GM12872 (cell line): ENCODE measurements at regions not wholly inside any gene's neighbourhood (a gene's known extent, or its start where the extent isn't known, plus 50 kb on each side); places are given as distances from the start of the nearest gene placed in this dataset.

Experiments
- CTCF ChIP-seq: IDR thresholded peaks from 3 replicates; pipeline ENCODE4 v1.5.1; 2011; ENCODE audit warnings: low read depth, mild to moderate bottlenecking, low read length, moderate library complexity; ENCODE audit not compliant: insufficient read depth

- no peak for TF ChIP-seq CTCF
Observed at GRCh38 chr7:121546632-121547543, 150.8 kb upstream of the FAM3C start.

- no peak for TF ChIP-seq CTCF
Observed at GRCh38 chr7:121545418-121545817, 149.3 kb upstream of the FAM3C start.

GRCh38 chr7:121544726-121545125, 148.6 kb upstream of the FAM3C start:
- TF ChIP-seq CTCF, result no peak

GRCh38 chr7:121544238-121544637, 148.1 kb upstream of the FAM3C start:
- TF ChIP-seq CTCF, result no peak

- TF ChIP-seq CTCF, result no peak
Observed at GRCh38 chr7:121541457-121541856, 145.3 kb upstream of the FAM3C start.

- TF ChIP-seq CTCF, result no peak
Observed at GRCh38 chr7:121540138-121540537, 144.0 kb upstream of the FAM3C start.

- no peak for TF ChIP-seq CTCF
Observed at GRCh38 chr7:121537031-121537430, 140.9 kb upstream of the FAM3C start.
